ENCODE measurements at regions not wholly inside any gene's neighbourhood (a gene's known extent, or its start where the extent isn't known, plus 50 kb on each side); places are given as distances from the start of the nearest gene placed in this dataset.

- no peak for DNase-seq (ENCODE audit: unreplicated experiment)
- peaks cover 4% of the 10 kb centered on the region for H3K9me3 Mint-ChIP-seq (ENCODE audit: unreplicated experiment)
- POLR2A ChIA-PET, result no interaction called here
- no peaks in the 10 kb centered on the region for H3K36me3 Mint-ChIP-seq (ENCODE audit: insufficient read depth, unreplicated experiment)
- intact Hi-C loops (cut with micrococcal nuclease), result no loop called here
- peaks cover 5% of the 10 kb centered on the region for H3K4me1 Mint-ChIP-seq (ENCODE audit: insufficient read depth, unreplicated experiment)
- H3K4me3 Mint-ChIP-seq (ENCODE audit: unreplicated experiment), result no peak overlapping the region
- no peak overlapping the region for H3K27ac Mint-ChIP-seq (ENCODE audit: low read depth, unreplicated experiment)
- peaks cover 4% of the 10 kb centered on the region for H3K27me3 Mint-ChIP-seq (ENCODE audit: insufficient read depth, unreplicated experiment)
- no TSS peak for BruUV-seq (replicated peaks)
- CTCF ChIA-PET, result interaction anchor here (0.5 to 1.2 kb wide), 3 partner anchors 11 to 1051 kb away, joined by 3 to 6 read pairs (median 3); no protein-coding TSS in a partner anchor
- TF ChIP-seq CTCF (IDR thresholded peaks at IDR 0.05; ENCODE audit: unreplicated experiment), result no peak
Measured at GRCh38 chr3:34856081-34856947, 783.0 kb upstream of the ARPP21 start.

GRCh38 chr3:34858067-34858660 lies 781.2 kb upstream of the ARPP21 start:
- Mint-ChIP-seq H3K27ac (ENCODE audit: low read depth, unreplicated experiment) (no peak overlapping the region), H3K9me3 (ENCODE audit: unreplicated experiment) (peaks cover 4% of the 10 kb centered on the region), H3K4me1 (ENCODE audit: insufficient read depth, unreplicated experiment) (peaks cover 5% of the 10 kb centered on the region), H3K36me3 (ENCODE audit: insufficient read depth, unreplicated experiment) (no peaks in the 10 kb centered on the region), H3K27me3 (ENCODE audit: insufficient read depth, unreplicated experiment) (no peaks in the 10 kb centered on the region), H3K4me3 (ENCODE audit: unreplicated experiment) (no peak overlapping the region)
- DNase-seq (ENCODE audit: unreplicated experiment), result no peak
- intact Hi-C loops (cut with micrococcal nuclease), result no loop called here
- BruUV-seq (replicated peaks), result no TSS peak
- ChIA-PET CTCF (no interaction called here), POLR2A (no interaction called here)
- TF ChIP-seq CTCF (IDR thresholded peaks at IDR 0.05; ENCODE audit: unreplicated experiment), result no peak

GRCh38 chr3:34859746-34860145 lies 779.6 kb upstream of the ARPP21 start:
- Mint-ChIP-seq H3K4me1 (ENCODE audit: insufficient read depth, unreplicated experiment) (peaks cover 5% of the 10 kb centered on the region), H3K9me3 (ENCODE audit: unreplicated experiment) (no peaks in the 10 kb centered on the region), H3K36me3 (ENCODE audit: insufficient read depth, unreplicated experiment) (no peaks in the 10 kb centered on the region), H3K27me3 (ENCODE audit: insufficient read depth, unreplicated experiment) (no peaks in the 10 kb centered on the region), H3K27ac (ENCODE audit: low read depth, unreplicated experiment) (no peak overlapping the region), H3K4me3 (ENCODE audit: unreplicated experiment) (no peak overlapping the region)
- CTCF ChIA-PET, result no interaction called here
- intact Hi-C loops (cut with micrococcal nuclease), result no loop called here
- BruUV-seq (replicated peaks), result no TSS peak
- POLR2A ChIA-PET, result no interaction called here
- DNase-seq (ENCODE audit: unreplicated experiment), result no peak
- TF ChIP-seq CTCF (IDR thresholded peaks at IDR 0.05; ENCODE audit: unreplicated experiment), result no peak

- ChIA-PET POLR2A (no interaction called here), CTCF (no interaction called here)
- no peak for DNase-seq (ENCODE audit: unreplicated experiment)
- Mint-ChIP-seq H3K9me3 (ENCODE audit: unreplicated experiment) (no peaks in the 10 kb centered on the region), H3K4me3 (ENCODE audit: unreplicated experiment) (no peak overlapping the region), H3K27me3 (ENCODE audit: insufficient read depth, unreplicated experiment) (no peaks in the 10 kb centered on the region), H3K27ac (ENCODE audit: low read depth, unreplicated experiment) (no peak overlapping the region), H3K36me3 (ENCODE audit: insufficient read depth, unreplicated experiment) (no peaks in the 10 kb centered on the region), H3K4me1 (ENCODE audit: insufficient read depth, unreplicated experiment) (peaks cover 5% of the 10 kb centered on the region)
- intact Hi-C loops (cut with micrococcal nuclease), result no loop called here
- BruUV-seq (replicated peaks), result no TSS peak
- no peak for TF ChIP-seq CTCF (IDR thresholded peaks at IDR 0.05; ENCODE audit: unreplicated experiment)
Measured at GRCh38 chr3:34862456-34862855, 776.9 kb upstream of the ARPP21 start.
